ENCODE measurements at regions not wholly inside any gene's neighbourhood (a gene's known extent, or its start where the extent isn't known, plus 50 kb on each side); places are given as distances from the start of the nearest gene placed in this dataset.

DNA sequence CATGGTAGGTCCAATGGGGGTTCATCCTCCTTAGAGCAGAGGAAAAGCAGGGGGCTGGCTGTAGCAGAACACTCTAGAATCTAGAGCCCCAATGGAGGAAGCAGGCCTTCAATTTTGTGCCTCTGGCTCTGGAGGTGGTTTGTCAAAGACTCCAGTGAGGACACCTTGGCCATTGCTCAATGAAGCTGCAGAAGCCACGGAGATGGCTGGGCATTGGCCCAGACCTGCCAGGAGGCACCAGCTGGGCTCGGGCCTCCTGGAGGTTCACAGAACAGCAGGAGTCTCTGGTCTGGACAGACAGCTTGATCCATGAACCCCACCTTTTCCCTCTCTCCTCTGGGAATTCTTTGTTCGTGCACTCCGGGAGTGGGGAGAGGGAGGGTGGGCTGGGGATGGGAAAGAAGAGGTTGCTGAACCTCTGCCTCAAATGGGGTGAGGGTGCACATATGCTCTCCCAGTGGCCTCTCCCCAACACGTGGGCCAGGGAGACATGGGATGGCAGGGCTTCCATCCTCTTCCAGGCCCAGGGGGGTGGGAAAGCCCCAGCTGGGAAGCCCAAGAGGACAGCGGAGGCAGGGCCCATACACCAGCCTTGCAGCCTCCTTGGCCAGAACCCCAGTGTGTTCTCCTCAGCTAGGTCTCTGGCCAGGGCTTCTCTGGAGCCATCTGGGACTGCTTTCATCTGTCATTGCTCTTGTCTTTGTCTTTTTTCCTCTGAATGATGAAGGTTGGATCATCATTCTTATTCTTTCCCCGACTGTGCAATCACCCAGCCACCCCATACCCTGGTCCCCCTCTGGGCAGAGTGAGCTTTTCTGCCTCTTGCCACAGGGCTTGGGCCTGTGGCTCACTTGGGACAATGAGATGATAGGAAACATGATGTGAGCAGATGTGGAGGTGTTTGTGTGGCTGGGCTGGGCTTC lies 1019.4 kb downstream of the BRD1 start:
- no peak overlapping the region for H3K4me3 ChIP-seq (ENCODE audit: low read depth, low read length)

- no peak overlapping the region for H3K4me3 ChIP-seq (ENCODE audit: low read depth, low read length)
Observed at GRCh38 chr22:48807155-48807554, 1020.5 kb downstream of the BRD1 start.

DNA sequence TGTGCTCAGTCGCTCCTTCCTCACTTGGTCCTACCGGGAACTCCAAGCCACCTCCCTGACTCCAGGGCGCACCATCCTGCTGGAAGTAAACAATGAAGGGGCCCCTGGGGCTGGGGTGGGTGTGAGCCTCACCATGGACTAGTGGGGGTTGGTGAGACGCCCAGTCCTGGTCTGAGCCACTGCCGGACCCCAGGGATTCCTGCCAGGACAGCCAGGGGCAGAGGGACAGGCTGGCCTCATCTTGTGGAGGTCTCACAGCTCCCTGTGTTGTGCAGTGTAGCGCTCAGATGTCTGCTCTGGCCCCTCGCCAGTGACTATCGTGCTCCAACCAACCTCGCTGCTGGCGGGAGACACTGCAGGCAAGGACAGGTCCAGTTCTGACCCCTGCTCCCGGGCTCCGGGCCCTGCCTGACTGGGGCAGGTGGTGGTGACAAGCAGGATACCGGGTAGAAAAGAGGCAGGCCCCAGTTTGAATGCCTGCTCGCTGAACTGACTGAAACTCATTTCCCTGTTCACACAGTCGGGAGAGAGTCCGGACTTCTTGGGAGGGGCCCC lies 1021.4 kb downstream of the BRD1 start:
- H3K4me3 ChIP-seq (ENCODE audit: low read depth, low read length) = no peak overlapping the region

GRCh38 chr22:48805516-48805915 lies 1022.2 kb downstream of the BRD1 start:
- no peak overlapping the region for H3K4me3 ChIP-seq (ENCODE audit: low read depth, low read length)

DNA sequence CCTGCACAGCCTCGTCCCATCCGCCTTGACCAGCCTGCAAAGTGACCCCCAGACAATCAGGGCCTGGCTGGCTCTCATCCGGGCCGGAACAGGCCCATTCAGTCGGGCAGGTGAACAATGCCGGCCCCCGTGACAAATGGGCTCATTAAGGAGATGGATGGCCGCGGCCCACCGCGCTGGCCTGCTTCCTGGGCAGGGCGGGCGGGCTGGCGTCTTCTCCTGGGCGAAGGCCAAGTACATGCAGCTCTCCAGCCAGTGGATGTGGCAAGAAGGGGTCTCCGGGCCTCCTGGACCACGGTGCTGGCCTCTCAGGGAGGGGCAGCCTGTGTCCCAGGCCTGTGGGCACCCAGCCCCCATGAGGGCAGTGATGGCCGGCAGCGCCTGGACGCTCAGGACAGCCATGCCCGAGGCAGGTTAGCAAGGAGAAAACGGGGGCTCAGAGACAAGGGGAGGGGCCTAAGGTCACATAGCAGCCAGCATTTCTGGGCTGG lies 1022.8 kb downstream of the BRD1 start:
- no peak overlapping the region for H3K4me3 ChIP-seq (ENCODE audit: low read depth, low read length)

DNA sequence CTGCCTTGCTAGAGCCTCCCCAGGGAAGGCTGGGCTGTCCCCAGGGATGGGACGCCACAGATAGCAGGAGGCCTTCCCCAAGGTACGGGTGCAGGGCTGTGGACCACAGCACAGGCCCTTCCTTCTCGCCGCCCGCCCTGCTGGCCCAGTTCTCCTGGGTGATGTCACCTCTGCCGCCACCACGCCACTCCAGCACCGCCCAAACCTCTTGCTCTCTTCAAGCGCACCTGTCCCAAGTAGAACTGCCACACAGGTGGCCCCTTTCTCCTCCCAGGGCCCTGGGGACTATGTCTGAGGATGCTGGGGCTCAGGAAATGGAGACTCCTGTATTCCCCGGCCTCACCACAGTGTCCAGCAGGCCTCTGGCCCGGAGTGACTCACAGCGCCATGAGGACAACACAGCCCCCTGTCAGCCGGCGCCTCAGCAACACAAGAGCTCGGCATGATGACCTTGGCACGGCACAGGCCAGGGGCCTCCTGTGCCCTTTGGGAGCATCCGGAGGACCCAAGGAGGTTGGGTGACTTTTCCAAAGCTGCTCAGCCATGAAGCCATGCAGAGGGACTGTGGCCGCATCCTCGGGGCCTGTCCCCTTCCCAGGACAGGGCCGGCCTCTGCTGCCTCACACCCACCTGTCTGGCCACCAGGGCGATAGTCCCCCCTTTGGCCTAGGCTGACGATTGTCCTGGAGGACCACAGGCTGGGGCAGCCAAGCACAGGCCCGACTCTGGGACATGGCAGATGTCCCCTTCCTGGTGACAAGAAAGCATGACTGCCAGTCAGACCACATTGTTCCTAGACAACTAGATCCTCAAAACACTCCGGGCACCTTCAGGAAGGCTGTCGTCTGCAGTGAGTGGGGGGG lies 1023.5 kb downstream of the BRD1 start:
- no peak overlapping the region for H3K4me3 ChIP-seq (ENCODE audit: low read depth, low read length)

- no peak overlapping the region for H3K4me3 ChIP-seq (ENCODE audit: low read depth, low read length)
Observed at GRCh38 chr22:48803171-48803947, 1024.3 kb downstream of the BRD1 start.

DNA sequence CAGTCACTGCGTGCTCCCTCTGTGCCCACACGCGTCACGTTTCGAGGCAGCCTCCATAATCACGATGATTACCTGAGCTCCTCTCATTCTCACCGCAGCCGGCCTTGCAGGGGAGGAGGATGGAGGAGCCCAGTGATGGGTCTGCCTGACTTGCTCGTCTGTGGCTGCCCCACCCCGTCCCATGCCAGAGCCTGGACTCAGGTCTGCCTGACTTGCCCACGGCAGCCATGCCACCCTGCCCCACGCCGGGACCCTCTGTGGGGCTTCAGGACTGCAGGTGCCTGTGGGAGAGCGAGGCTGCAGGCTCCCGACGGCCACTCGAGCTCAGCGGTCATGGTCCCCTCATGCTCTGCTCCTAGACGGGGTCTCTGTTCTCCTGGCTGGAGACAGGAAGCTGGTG lies 1025.1 kb downstream of the BRD1 start:
- H3K4me3 ChIP-seq (ENCODE audit: low read depth, low read length) = no peak overlapping the region

GRCh38 chr22:48800886-48801607 lies 1026.6 kb downstream of the BRD1 start:
- no peak overlapping the region for H3K4me3 ChIP-seq (ENCODE audit: low read depth, low read length)

- no peak overlapping the region for H3K4me3 ChIP-seq (ENCODE audit: low read depth, low read length)
Observed at GRCh38 chr22:48800036-48800885, 1027.4 kb downstream of the BRD1 start.

DNA sequence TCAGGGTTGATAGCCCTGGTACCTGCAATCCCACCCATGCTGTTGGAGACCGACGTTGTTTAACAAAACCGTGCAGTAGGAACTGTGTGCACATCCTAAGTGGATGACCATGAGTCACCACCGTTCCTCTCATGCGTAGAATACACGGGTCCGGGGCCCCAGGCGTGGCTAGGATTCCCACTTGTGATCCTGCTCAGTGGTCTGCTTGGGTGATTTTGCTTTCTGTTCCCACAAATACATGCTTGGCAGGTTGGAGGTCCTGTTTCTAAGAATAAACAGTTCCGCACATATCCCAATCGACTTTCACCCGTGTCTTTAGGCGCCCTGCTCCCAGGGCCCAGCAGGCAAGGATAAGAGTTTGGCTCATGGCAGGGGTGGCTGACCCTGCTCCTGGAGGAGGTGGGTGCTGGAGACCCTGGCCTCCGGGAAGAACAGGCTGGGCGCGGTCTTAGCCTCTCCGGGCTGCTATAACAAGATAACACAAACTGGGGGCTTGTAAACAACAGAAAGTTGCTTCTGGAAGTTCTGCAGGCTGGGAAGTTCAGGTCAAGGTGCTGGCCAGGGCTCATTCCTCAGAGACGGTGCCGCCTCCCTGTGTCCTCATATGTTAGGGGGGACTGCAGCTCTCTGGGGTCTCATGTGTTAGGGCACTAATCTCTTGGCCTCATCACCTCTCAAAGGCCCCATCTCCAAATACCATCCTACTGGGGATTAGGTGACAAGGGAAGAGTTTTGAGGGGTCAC lies 1028.3 kb downstream of the BRD1 start:
- H3K4me3 ChIP-seq (ENCODE audit: low read depth, low read length) = no peak overlapping the region

DNA sequence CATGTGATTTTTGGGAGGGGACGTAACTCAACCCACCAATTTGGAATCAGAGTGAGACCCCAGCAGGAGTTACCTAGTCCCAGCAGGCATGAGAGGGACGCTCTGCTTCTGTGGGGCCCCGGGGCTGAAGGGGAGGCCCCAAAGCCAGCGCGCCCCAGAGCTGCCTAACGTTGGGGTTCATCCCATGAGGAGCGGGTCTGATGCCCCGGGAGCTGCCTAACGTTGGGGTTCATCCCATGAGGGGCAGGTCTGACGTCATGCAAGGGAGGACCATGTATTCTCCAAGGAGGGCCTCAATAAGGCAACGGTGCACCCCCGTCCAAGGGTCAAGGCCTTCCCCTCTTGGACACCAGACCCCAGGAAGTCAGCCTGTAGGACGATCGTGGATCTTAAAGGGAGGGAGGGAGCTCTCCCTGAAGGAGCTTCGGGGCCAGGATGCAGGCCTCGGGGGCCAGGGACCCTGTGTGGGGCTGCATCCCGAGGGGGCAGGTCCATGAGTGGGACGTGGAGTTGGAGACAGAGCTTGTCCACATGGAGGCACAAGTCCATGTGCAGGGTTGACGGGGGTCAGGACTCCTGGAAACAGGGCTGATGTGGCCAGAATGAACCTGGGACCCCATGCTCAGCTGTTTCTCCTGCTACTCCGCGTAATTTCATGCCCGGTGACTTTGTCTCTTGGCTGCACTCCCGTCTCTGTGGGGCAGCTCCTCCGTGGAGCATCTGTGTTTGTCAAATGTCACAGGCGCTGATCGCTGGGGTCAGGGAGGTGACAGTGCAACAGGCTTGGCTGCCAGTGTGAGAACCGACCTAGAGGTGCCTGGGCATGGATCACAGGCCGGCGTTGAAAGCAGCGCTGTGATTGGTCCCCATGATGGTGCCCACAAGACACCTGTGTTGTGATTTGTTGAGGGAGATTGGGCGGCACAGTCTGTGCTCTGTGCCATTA lies 1029.1 kb downstream of the BRD1 start:
- H3K4me3 ChIP-seq (ENCODE audit: low read depth, low read length) = no peak overlapping the region

DNA sequence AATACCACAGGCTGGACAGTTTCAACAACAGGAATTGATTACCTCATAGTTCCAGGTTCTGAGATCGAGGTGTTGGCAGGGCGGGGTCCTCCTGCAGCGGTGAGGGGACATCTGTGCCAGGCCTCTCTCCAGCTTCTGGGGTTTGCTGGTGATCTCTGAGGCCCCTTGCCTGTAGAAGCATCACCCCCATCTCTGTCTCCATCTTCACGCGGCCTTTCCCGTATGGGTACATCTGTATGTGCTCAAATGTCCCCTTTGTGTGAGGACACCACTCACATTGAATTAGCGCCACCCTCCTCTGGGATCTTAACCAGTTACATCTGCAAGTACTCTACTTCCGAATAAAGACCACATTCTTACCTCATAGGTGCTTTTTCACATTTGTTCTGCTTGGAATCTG lies 1029.9 kb downstream of the BRD1 start:
- no peak overlapping the region for H3K4me3 ChIP-seq (ENCODE audit: low read depth, low read length)

GRCh38 chr22:48796310-48797015 lies 1031.2 kb downstream of the BRD1 start:
- H3K4me3 ChIP-seq (ENCODE audit: low read depth, low read length) = no peak overlapping the region

DNA sequence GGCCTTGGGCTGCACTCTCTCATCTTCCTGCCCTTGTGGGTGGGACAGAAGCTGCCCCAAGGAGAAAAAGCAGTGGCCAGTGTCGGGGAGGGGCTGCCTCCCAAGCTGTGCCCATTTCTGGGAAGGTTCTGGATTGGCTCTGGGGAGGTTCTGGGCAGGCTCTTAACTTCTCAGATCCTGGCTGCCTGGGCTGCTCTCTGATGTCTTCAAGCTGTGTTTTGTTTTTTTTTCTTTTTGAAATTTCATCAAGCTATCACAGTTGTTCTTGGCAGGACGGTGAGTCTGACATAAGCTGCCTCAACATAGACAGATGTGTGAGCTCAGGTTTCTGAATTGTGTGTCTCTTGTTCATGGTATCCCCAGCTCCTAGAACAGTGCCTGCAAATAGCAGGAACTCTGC lies 1032.0 kb downstream of the BRD1 start:
- no peak overlapping the region for H3K4me3 ChIP-seq (ENCODE audit: low read depth, low read length)

GRCh38 chr22:48794906-48795305 lies 1032.8 kb downstream of the BRD1 start:
- H3K4me3 ChIP-seq (ENCODE audit: low read depth, low read length) = no peak overlapping the region

- H3K4me3 ChIP-seq (ENCODE audit: low read depth, low read length) = no peak overlapping the region
Observed at GRCh38 chr22:48793949-48794348, 1033.7 kb downstream of the BRD1 start.
